ENCODE measurements at regions not wholly inside any gene's neighbourhood (a gene's known extent, or its start where the extent isn't known, plus 50 kb on each side); places are given as distances from the start of the nearest gene placed in this dataset.

DNA sequence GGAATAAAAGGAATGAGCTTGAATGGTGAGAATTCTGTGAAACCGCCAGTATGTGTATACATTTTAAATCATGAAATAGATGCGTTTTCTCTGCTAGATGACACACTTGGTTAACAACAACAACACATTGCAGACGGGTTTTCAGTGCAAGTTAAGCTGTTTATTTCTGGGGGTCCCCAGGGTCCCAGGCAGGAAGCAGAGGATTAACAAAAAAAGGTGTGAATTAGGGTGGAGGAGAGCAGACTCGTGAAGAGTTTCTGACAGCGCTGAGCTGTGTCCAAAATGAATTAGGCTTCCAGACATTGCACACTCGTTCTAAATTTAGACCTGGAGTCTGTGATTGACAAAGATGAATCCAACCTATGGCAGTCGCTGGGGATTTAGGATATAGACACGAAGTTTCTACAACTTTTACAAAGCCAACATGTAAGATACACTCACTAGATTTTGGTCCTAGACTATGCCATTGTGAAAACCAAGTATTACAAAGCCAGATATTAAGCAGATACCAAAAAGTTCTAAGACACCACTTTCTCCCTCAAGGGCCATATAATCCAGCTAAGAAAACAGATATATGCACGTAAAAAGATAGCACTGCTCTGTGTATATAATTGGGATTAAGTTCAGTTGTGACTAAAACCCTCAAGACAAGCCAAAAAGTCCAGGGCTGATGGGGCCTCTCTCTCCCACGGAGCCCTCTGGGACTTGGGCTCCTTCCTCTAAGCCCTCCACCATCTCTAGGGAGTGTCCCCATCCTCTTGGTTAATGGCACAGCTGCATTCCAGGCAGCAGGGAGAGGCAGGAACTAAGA lies 120.2 kb downstream of the ACAA2 start:
- no peaks in the 10 kb centered on the region; a peak in 1 of 7 replicates for H3K36me3 Mint-ChIP-seq (ENCODE audit: insufficient read depth in 1 of 3, low read depth in 3 of 3)
- no peak overlapping the region for H2BK20ac ChIP-seq (ENCODE audit: low read depth, low read length, poor library complexity, severe bottlenecking)
- no peak for DNase-seq
- H3K4me3 Mint-ChIP-seq, result no peak overlapping the region
- H3K9me3 ChIP-seq (ENCODE audit: control insufficient read depth, low read depth, low read length), result no peaks in the 10 kb centered on the region
- H3K18ac ChIP-seq (ENCODE audit: insufficient read length, low read depth, low read length), result no peak overlapping the region
- no peak overlapping the region for H3K9ac ChIP-seq (ENCODE audit: extremely low read depth, insufficient read length, low read length)
- H4K20me1 ChIP-seq (ENCODE audit: control insufficient read depth, insufficient read depth, insufficient read length), result no peaks in the 10 kb centered on the region
- H4K91ac ChIP-seq (ENCODE audit: insufficient read length, low read depth, low read length), result no peak overlapping the region
- no peak overlapping the region for H3K56ac ChIP-seq (ENCODE audit: insufficient read length, low read depth, low read length)
- no peaks in the 10 kb centered on the region for H3K23me2 ChIP-seq (ENCODE audit: insufficient read length, low read depth, low read length, poor library complexity, severe bottlenecking)
- no peak overlapping the region for H3K27ac ChIP-seq (ENCODE audit: insufficient read length, low read depth, low read length)
- H3K27me3 ChIP-seq (ENCODE audit: insufficient read depth, low read length), result no peaks in the 10 kb centered on the region
- H3K79me2 ChIP-seq (ENCODE audit: insufficient read depth, low read length), result no peaks in the 10 kb centered on the region
- H2BK15ac ChIP-seq (ENCODE audit: low read depth, low read length), result no peak overlapping the region; the same call in 1 of the 2 replicates
- peaks cover 2% of the 10 kb centered on the region; the same call in 1 of the 2 replicates for H3K27me3 Mint-ChIP-seq (ENCODE audit: low read depth)
- H3K4me1 ChIP-seq (ENCODE audit: insufficient read depth, low read length), result 0 out of 2 replicates have a peak, but pooled peaks cover 2% of the 10 kb centered on the region
- no peak overlapping the region for H2BK5ac ChIP-seq (ENCODE audit: insufficient read length, low read length)
- no peak overlapping the region for H2AFZ ChIP-seq (ENCODE audit: low read length)
- no peak overlapping the region for H3K4ac ChIP-seq (ENCODE audit: low read depth, low read length)
- no peak overlapping the region for H3K23ac ChIP-seq (ENCODE audit: insufficient read length, low read depth, low read length)
- no peak overlapping the region for H2BK12ac ChIP-seq (ENCODE audit: insufficient read length, low read depth, low read length)
- no peak overlapping the region for H2AK5ac ChIP-seq (ENCODE audit: insufficient read length, low read length)
- H3T11ph ChIP-seq (ENCODE audit: low read length), result no peak overlapping the region
- no peak overlapping the region for H2BK120ac ChIP-seq (ENCODE audit: low read depth, low read length, poor library complexity, severe bottlenecking)
- H4K8ac ChIP-seq (replicated peaks; ENCODE audit: insufficient read length, low read depth, low read length), result no peak overlapping the region
- no peak overlapping the region for H3K27ac Mint-ChIP-seq
- peaks cover 12 to 16% of the 10 kb centered on the region in 2 experiments for H3K4me1 Mint-ChIP-seq
- no peaks in the 10 kb centered on the region for H3K79me1 ChIP-seq (ENCODE audit: insufficient read depth, low read depth, low read length, poor library complexity, severe bottlenecking)
- no peak overlapping the region for H3K4me2 ChIP-seq (ENCODE audit: insufficient read depth, insufficient read length, low read length)
- TF ChIP-seq CTCF (conservative IDR thresholded peaks at IDR 0.05), result no peak
- no CpG with 5 or more reads among the region's 10 CpGs for WGBS (ENCODE audit: extremely low coverage, insufficient read length, low lambda C conversion rate)
- H3K9me3 Mint-ChIP-seq, result no peaks in the 10 kb centered on the region; a peak in 2 of 5 replicates
- no peak overlapping the region for H4K5ac ChIP-seq (ENCODE audit: insufficient read length, low read depth, low read length)
- no peak overlapping the region for H3K14ac ChIP-seq (ENCODE audit: insufficient read depth, low read length)
